ENCODE measurements at regions not wholly inside any gene's neighbourhood (a gene's known extent, or its start where the extent isn't known, plus 50 kb on each side); places are given as distances from the start of the nearest gene placed in this dataset.
"Not testable (repeated sequence)": the region's sequence is repeated elsewhere in the genome, so short reads cannot be mapped to it uniquely, and the experiment has no call there.

GRCh38 chr6:114862064-114862463 is 519.2 kb upstream of the HS3ST5 start:
- H3K27ac Mint-ChIP-seq, result no peak overlapping the region

GRCh38 chr6:114844359-114844758 is 501.5 kb upstream of the HS3ST5 start:
- H3K27me3 Mint-ChIP-seq (ENCODE audit: low read depth), result no peaks in the 10 kb centered on the region
- H3K9me3 Mint-ChIP-seq, result peaks cover 13% of the 10 kb centered on the region
- no peaks in the 10 kb centered on the region for H3K36me3 Mint-ChIP-seq (ENCODE audit: low read depth)
- no peak overlapping the region for H3K4me3 Mint-ChIP-seq
- H3K4me1 Mint-ChIP-seq (ENCODE audit: low read depth), result no peaks in the 10 kb centered on the region
- H3K27ac Mint-ChIP-seq, result no peak overlapping the region

More at GRCh38 chr6:114862064-114862463, 519.2 kb upstream of the HS3ST5 start:
- Mint-ChIP-seq H3K27me3 (ENCODE audit: low read depth) (no peaks in the 10 kb centered on the region), H3K36me3 (ENCODE audit: low read depth) (no peaks in the 10 kb centered on the region), H3K4me3 (no peak overlapping the region), H3K9me3 (peaks cover 15% of the 10 kb centered on the region), H3K4me1 (ENCODE audit: low read depth) (no peaks in the 10 kb centered on the region)

- no peak overlapping the region for H3K4me3 Mint-ChIP-seq
- no peaks in the 10 kb centered on the region for H3K36me3 Mint-ChIP-seq (ENCODE audit: low read depth)
- no peak overlapping the region for H3K27ac Mint-ChIP-seq
- no peaks in the 10 kb centered on the region for H3K27me3 Mint-ChIP-seq (ENCODE audit: low read depth)
- peaks cover 8% of the 10 kb centered on the region for H3K9me3 Mint-ChIP-seq
- no peaks in the 10 kb centered on the region for H3K4me1 Mint-ChIP-seq (ENCODE audit: low read depth)
These were observed 496.2 kb upstream of the HS3ST5 start for GRCh38 chr6:114839019-114839418.

GRCh38 chr6:114833211-114833610 is 490.4 kb upstream of the HS3ST5 start:
- no peak overlapping the region for H3K4me3 Mint-ChIP-seq
- no peaks in the 10 kb centered on the region for H3K36me3 Mint-ChIP-seq (ENCODE audit: low read depth)
- H3K27ac Mint-ChIP-seq, result no peak overlapping the region
- no peaks in the 10 kb centered on the region for H3K9me3 Mint-ChIP-seq
- H3K4me1 Mint-ChIP-seq (ENCODE audit: low read depth), result no peaks in the 10 kb centered on the region
- H3K27me3 Mint-ChIP-seq (ENCODE audit: low read depth), result no peaks in the 10 kb centered on the region

GRCh38 chr6:114830515-114830914 is 487.7 kb upstream of the HS3ST5 start:
- H3K9me3 Mint-ChIP-seq, result no peaks in the 10 kb centered on the region
- H3K4me3 Mint-ChIP-seq, result no peak overlapping the region

GRCh38 chr6:114827135-114827534 is 484.3 kb upstream of the HS3ST5 start:
- H3K4me3 Mint-ChIP-seq, result no peak overlapping the region
- no peaks in the 10 kb centered on the region for H3K4me1 Mint-ChIP-seq (ENCODE audit: low read depth)
- H3K9me3 Mint-ChIP-seq, result no peaks in the 10 kb centered on the region
- no peaks in the 10 kb centered on the region for H3K36me3 Mint-ChIP-seq (ENCODE audit: low read depth)
- no peak overlapping the region for H3K27ac Mint-ChIP-seq
- H3K27me3 Mint-ChIP-seq (ENCODE audit: low read depth), result no peaks in the 10 kb centered on the region

More at GRCh38 chr6:114830515-114830914, 487.7 kb upstream of the HS3ST5 start:
- Mint-ChIP-seq H3K4me1 (ENCODE audit: low read depth) (no peaks in the 10 kb centered on the region), H3K36me3 (ENCODE audit: low read depth) (no peaks in the 10 kb centered on the region), H3K27ac (no peak overlapping the region), H3K27me3 (ENCODE audit: low read depth) (no peaks in the 10 kb centered on the region)

GRCh38 chr6:114824409-114824808 is 481.6 kb upstream of the HS3ST5 start:
- no peaks in the 10 kb centered on the region for H3K36me3 Mint-ChIP-seq (ENCODE audit: low read depth)
- no peak overlapping the region for H3K27ac Mint-ChIP-seq
- H3K27me3 Mint-ChIP-seq (ENCODE audit: low read depth), result no peaks in the 10 kb centered on the region
- H3K4me3 Mint-ChIP-seq, result no peak overlapping the region
- no peaks in the 10 kb centered on the region for H3K9me3 Mint-ChIP-seq
- H3K4me1 Mint-ChIP-seq (ENCODE audit: low read depth), result no peaks in the 10 kb centered on the region

GRCh38 chr6:114816678-114817077 is 473.9 kb upstream of the HS3ST5 start:
- no peaks in the 10 kb centered on the region for H3K36me3 Mint-ChIP-seq (ENCODE audit: low read depth)
- H3K9me3 Mint-ChIP-seq, result peaks cover 6% of the 10 kb centered on the region
- H3K27me3 Mint-ChIP-seq (ENCODE audit: low read depth), result no peaks in the 10 kb centered on the region
- no peaks in the 10 kb centered on the region for H3K4me1 Mint-ChIP-seq (ENCODE audit: low read depth)
- no peak overlapping the region for H3K27ac Mint-ChIP-seq
- no peak overlapping the region for H3K4me3 Mint-ChIP-seq

GRCh38 chr6:114810468-114810867 is 467.6 kb upstream of the HS3ST5 start:
- no peaks in the 10 kb centered on the region for H3K36me3 Mint-ChIP-seq (ENCODE audit: low read depth)
- no peak overlapping the region for H3K4me3 Mint-ChIP-seq
- no peaks in the 10 kb centered on the region for H3K27me3 Mint-ChIP-seq (ENCODE audit: low read depth)
- H3K4me1 Mint-ChIP-seq (ENCODE audit: low read depth), result no peaks in the 10 kb centered on the region
- H3K27ac Mint-ChIP-seq, result no peak overlapping the region
- H3K9me3 Mint-ChIP-seq, result peaks cover 7% of the 10 kb centered on the region

- peaks cover 17% of the 10 kb centered on the region for H3K9me3 Mint-ChIP-seq
- not testable (repeated sequence) for H3K27me3 Mint-ChIP-seq (ENCODE audit: low read depth); H3K27ac Mint-ChIP-seq; H3K4me3 Mint-ChIP-seq; H3K36me3 Mint-ChIP-seq (ENCODE audit: low read depth); H3K4me1 Mint-ChIP-seq (ENCODE audit: low read depth)
These were observed 462.6 kb upstream of the HS3ST5 start for GRCh38 chr6:114805426-114805825.

- Mint-ChIP-seq H3K27ac (no peak overlapping the region), H3K4me1 (ENCODE audit: low read depth) (no peaks in the 10 kb centered on the region), H3K27me3 (ENCODE audit: low read depth) (no peaks in the 10 kb centered on the region), H3K36me3 (ENCODE audit: low read depth) (no peaks in the 10 kb centered on the region), H3K4me3 (no peak overlapping the region), H3K9me3 (no peaks in the 10 kb centered on the region)
These were observed 453.8 kb upstream of the HS3ST5 start for GRCh38 chr6:114796576-114796975.

- Mint-ChIP-seq H3K27me3 (ENCODE audit: low read depth) (no peaks in the 10 kb centered on the region), H3K27ac (no peak overlapping the region), H3K36me3 (ENCODE audit: low read depth) (no peaks in the 10 kb centered on the region), H3K4me3 (no peak overlapping the region), H3K9me3 (no peaks in the 10 kb centered on the region), H3K4me1 (ENCODE audit: low read depth) (no peaks in the 10 kb centered on the region)
These were observed 450.6 kb upstream of the HS3ST5 start for GRCh38 chr6:114793428-114793827.

GRCh38 chr6:114785235-114786127 is 442.7 kb upstream of the HS3ST5 start:
- no peak overlapping the region for H3K27ac Mint-ChIP-seq

GRCh38 chr6:114783783-114784182 is 441.0 kb upstream of the HS3ST5 start:
- no peaks in the 10 kb centered on the region for H3K4me1 Mint-ChIP-seq (ENCODE audit: low read depth)
- H3K36me3 Mint-ChIP-seq (ENCODE audit: low read depth), result no peaks in the 10 kb centered on the region

More at GRCh38 chr6:114785235-114786127, 442.7 kb upstream of the HS3ST5 start:
- Mint-ChIP-seq H3K4me1 (ENCODE audit: low read depth) (no peaks in the 10 kb centered on the region), H3K36me3 (ENCODE audit: low read depth) (no peaks in the 10 kb centered on the region), H3K9me3 (peaks cover 4% of the 10 kb centered on the region), H3K27me3 (ENCODE audit: low read depth) (no peaks in the 10 kb centered on the region), H3K4me3 (no peak overlapping the region)

GRCh38 chr6:114783083-114783482 is 440.3 kb upstream of the HS3ST5 start:
- Mint-ChIP-seq H3K9me3 (peaks cover 4% of the 10 kb centered on the region), H3K4me1 (ENCODE audit: low read depth) (no peaks in the 10 kb centered on the region), H3K27ac (no peak overlapping the region), H3K4me3 (no peak overlapping the region), H3K27me3 (ENCODE audit: low read depth) (no peaks in the 10 kb centered on the region), H3K36me3 (ENCODE audit: low read depth) (no peaks in the 10 kb centered on the region)

More at GRCh38 chr6:114783783-114784182, 441.0 kb upstream of the HS3ST5 start:
- Mint-ChIP-seq H3K27ac (no peak overlapping the region), H3K27me3 (ENCODE audit: low read depth) (no peaks in the 10 kb centered on the region), H3K9me3 (peaks cover 4% of the 10 kb centered on the region), H3K4me3 (no peak overlapping the region)

All from T-helper 1 cell treated with Interleukin-12 subunit alpha and Interleukin-12 subunit beta and Interleukin-4 antibody, amounts not matched to agents 30 μg/mL and 1 μg/mL, for 36 hours (primary cell).